A673 (cell line): ENCODE measurements at regions not wholly inside any gene's neighbourhood (a gene's known extent, or its start where the extent isn't known, plus 50 kb on each side); places are given as distances from the start of the nearest gene placed in this dataset.
"Not testable (repeated sequence)": the region's sequence is repeated elsewhere in the genome, so short reads cannot be mapped to it uniquely, and the experiment has no call there.

Experiments
- BruUV-seq: library from RNA; stranded (reverse); fragments of 400-500 nt; replicated peaks from 2 replicates; lab custom pipeline; 2021; lab: Mats Ljungman, UMichigan
- CTCF ChIA-PET: fragments of 300-600 bp; sonication (Branson Sonifier 250); formaldehyde crosslinking; loops from one replicate; lab custom pipeline; 2022; ENCODE audit warnings: antibody characterized with exemption; lab: Charles Lee
- POLR2A ChIA-PET: fragments of 300-600 bp; sonication (Branson Sonifier 250); formaldehyde crosslinking; loops from one replicate; lab custom pipeline; 2022; ENCODE audit warnings: antibody characterized with exemption; ENCODE audit not compliant: low non-redundant PET; lab: Charles Lee
- DNase-seq: peaks from one replicate; pipeline ENCODE4 v3.0.0-alpha.2; 2015; ENCODE audit warnings: low spot score
- H3K27ac ChIP-seq: fragments of 200-600 bp; sonication (generic); 2 replicates; pipeline ENCODE4 v1.5.1; 2016; ENCODE audit warnings: mixed run types, low read depth, mild to moderate bottlenecking, mixed read lengths, antibody characterized with exemption, low read length; ENCODE audit not compliant: poor library complexity, severe bottlenecking
- H3K27me3 ChIP-seq: fragments of 200-600 bp; sonication (generic); replicated peaks from 2 replicates; pipeline ENCODE4 v1.6.1; 2017; ENCODE audit warnings: mixed run types, low read depth, mild to moderate bottlenecking, mixed read lengths, antibody characterized with exemption, low read length; ENCODE audit not compliant: insufficient read depth, poor library complexity
- H3K36me3 ChIP-seq: fragments of 200-600 bp; sonication (generic); 2 replicates; pipeline ENCODE4 v1.6.1; 2016; ENCODE audit warnings: mixed run types, mild to moderate bottlenecking, mixed read lengths, antibody characterized with exemption, low read length; ENCODE audit not compliant: insufficient read depth, poor library complexity, severe bottlenecking
- H3K4me1 ChIP-seq: fragments of 200-600 bp; sonication (generic); 2 replicates; pipeline ENCODE4 v1.6.1; 2017; ENCODE audit warnings: mixed run types, mild to moderate bottlenecking, mixed read lengths, antibody characterized with exemption, low read length; ENCODE audit not compliant: insufficient read depth, poor library complexity, severe bottlenecking
- H3K4me3 ChIP-seq: fragments of 200-600 bp; sonication (generic); 2 replicates; pipeline ENCODE4 v1.5.1; 2016; ENCODE audit warnings: low read depth, mixed run types, mild to moderate bottlenecking, mixed read lengths, low read length; ENCODE audit not compliant: poor library complexity, severe bottlenecking
- H3K9me3 ChIP-seq: fragments of 200-600 bp; sonication (generic); 2 replicates; pipeline ENCODE4 v1.6.1; 2016; ENCODE audit warnings: mixed run types, low read depth, mild to moderate bottlenecking, mixed read lengths, antibody characterized with exemption, low read length; ENCODE audit not compliant: poor library complexity, severe bottlenecking
- CTCF ChIP-seq: fragments of 300-800, 200-600 bp; sonication (generic); conservative IDR thresholded peaks from 2 replicates; pipeline ENCODE4 v1.5.1; 2017; ENCODE audit warnings: low read depth, mild to moderate bottlenecking, antibody characterized with exemption, low read length, moderate library complexity, mixed read lengths
- EZH2 ChIP-seq: fragments of 200-600 bp; sonication (generic); IDR thresholded peaks from 2 replicates; pipeline ENCODE4 v1.6.1; 2017; ENCODE audit warnings: borderline replicate concordance, low read depth, mild to moderate bottlenecking, mixed read lengths, antibody characterized with exemption, low read length; ENCODE audit not compliant: poor library complexity, severe bottlenecking
- intact Hi-C: fragments of 100-400 bp; cut with micrococcal nuclease; formaldehyde crosslinking; loops from one replicate; pipeline ENCODE4 v1.10.0; 2022; ENCODE audit not compliant: unreplicated experiment

GRCh38 chr14:97804056-97804455 lies 1006.9 kb downstream of the VRK1 start:
- Histone ChIP-seq H3K4me1 (no peaks in the 10 kb centered on the region), H3K4me3 (no peak overlapping the region), H3K36me3 (no peaks in the 10 kb centered on the region), H3K27me3 (no peaks in the 10 kb centered on the region), H3K27ac (no peak overlapping the region), H3K9me3 (no peaks in the 10 kb centered on the region)
- CTCF ChIA-PET = no interaction called here
- BruUV-seq = no TSS peak
- POLR2A ChIA-PET = no interaction called here
- intact Hi-C loops = no loop called here
- DNase-seq = no peak
- no peak for TF ChIP-seq EZH2
- TF ChIP-seq CTCF = no peak

GRCh38 chr14:97806891-97807290 lies 1009.7 kb downstream of the VRK1 start:
- Histone ChIP-seq H3K27ac (no peak overlapping the region), H3K4me1 (no peaks in the 10 kb centered on the region), H3K27me3 (no peaks in the 10 kb centered on the region), H3K4me3 (no peak overlapping the region), H3K36me3 (no peaks in the 10 kb centered on the region), H3K9me3 (no peaks in the 10 kb centered on the region)
- intact Hi-C loops = no loop called here
- POLR2A ChIA-PET = no interaction called here
- CTCF ChIA-PET = no interaction called here
- TF ChIP-seq EZH2 (no peak), CTCF (no peak)
- DNase-seq = no peak
- no TSS peak for BruUV-seq

GRCh38 chr14:97808541-97808940 lies 1011.4 kb downstream of the VRK1 start:
- H3K27me3 ChIP-seq, BruUV-seq, DNase-seq, intact Hi-C loops, H3K4me1 ChIP-seq, H3K36me3 ChIP-seq, POLR2A ChIA-PET, H3K4me3 ChIP-seq, CTCF ChIA-PET, H3K9me3 ChIP-seq, H3K27ac ChIP-seq: not testable (repeated sequence)

GRCh38 chr14:97813556-97813955 lies 1016.4 kb downstream of the VRK1 start:
- H3K9me3 ChIP-seq = no peaks in the 10 kb centered on the region
- no peaks in the 10 kb centered on the region for H3K4me1 ChIP-seq
- TF ChIP-seq CTCF = no peak
- no peak for TF ChIP-seq EZH2
- DNase-seq = no peak
- H3K27ac ChIP-seq = no peak overlapping the region
- ChIA-PET CTCF (no interaction called here), POLR2A (no interaction called here)
- no peaks in the 10 kb centered on the region for H3K27me3 ChIP-seq
- intact Hi-C loops = no loop called here
- no peaks in the 10 kb centered on the region for H3K36me3 ChIP-seq
- H3K4me3 ChIP-seq = no peak overlapping the region
- no TSS peak for BruUV-seq
